HG03135 (cell line): ENCODE measurements at regions not wholly inside any gene's neighbourhood (a gene's known extent, or its start where the extent isn't known, plus 50 kb on each side); places are given as distances from the start of the nearest gene placed in this dataset.
"Not testable (repeated sequence)": the region's sequence is repeated elsewhere in the genome, so short reads cannot be mapped to it uniquely, and the experiment has no call there.

Source experiments
- ATAC-seq: cut with Tn5 transposase; IDR thresholded peaks from one replicate; pipeline ENCODE4 v1.9.1; 2021; ENCODE audit warnings: mild to moderate bottlenecking, moderate library complexity; ENCODE audit not compliant: unreplicated experiment

DNA sequence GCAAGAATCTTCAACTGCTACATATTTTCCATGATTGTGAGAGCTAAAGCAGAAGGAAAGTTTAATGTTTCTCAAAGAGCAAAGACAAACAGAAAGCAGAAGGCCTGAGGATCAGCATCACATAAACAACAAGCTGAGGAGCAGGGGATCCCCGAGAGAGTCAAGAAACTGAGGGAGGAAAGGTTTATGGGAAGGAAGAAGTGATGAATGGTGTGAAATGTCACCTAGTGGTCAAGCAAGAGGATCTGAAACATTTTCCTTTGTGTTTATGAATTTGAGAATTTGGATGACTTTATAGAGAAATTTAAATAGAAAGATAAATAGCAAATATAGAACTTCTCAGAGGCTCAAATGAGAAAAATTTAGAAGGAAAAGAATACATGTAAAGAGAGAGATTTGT is 481.9 kb downstream of the CHSY3 start:
- ATAC-seq = no peak

- ATAC-seq = no peak
Measured at GRCh38 chr5:130385656-130386055, 481.4 kb downstream of the CHSY3 start.

- ATAC-seq = no peak
Measured at GRCh38 chr5:130365956-130366355, 461.7 kb downstream of the CHSY3 start.

DNA sequence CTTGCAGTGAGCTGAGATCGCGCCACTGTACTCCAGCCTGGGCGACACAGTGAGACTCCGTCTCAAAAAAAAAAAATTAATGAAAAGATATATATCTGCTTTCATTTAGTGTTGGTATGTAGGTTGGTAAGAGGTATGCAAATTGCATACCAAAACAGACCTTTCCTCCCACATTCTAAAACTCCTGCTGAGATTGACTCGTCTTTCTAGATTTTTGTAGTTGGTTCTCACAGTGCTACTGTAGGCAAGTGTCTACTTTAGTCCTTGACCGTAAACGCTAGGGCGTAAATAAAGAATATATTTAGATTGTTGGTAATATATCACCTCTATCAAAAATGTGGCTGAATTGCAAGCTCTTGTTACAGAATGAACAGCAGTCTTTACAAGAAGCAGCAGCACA is 445.9 kb downstream of the CHSY3 start:
- no peak for ATAC-seq

GRCh38 chr5:130337179-130337888 is 433.1 kb downstream of the CHSY3 start:
- no peak for ATAC-seq

- no peak for ATAC-seq
Measured at GRCh38 chr5:130335117-130335516, 430.9 kb downstream of the CHSY3 start.

DNA sequence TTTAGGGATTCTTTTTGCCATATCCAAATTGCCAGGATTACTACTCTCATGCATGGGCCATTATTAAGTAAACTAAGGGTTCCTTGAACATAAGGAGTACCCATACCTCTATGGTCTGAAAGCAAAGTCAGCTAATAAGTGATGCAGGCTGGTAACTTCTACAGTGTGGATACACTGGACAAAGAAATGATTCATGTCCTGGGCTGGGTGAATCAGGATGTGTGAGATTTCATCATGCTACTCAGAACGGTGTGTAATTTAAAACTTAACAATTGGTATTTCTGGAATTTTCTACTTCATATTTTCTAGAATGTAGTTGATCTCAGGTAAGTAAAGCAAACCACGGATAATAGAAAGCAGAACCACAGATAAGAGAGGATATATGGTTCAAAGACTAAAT is 428.8 kb downstream of the CHSY3 start:
- no peak for ATAC-seq

- ATAC-seq = no peak
Measured at GRCh38 chr5:130331332-130331731, 427.1 kb downstream of the CHSY3 start.

DNA sequence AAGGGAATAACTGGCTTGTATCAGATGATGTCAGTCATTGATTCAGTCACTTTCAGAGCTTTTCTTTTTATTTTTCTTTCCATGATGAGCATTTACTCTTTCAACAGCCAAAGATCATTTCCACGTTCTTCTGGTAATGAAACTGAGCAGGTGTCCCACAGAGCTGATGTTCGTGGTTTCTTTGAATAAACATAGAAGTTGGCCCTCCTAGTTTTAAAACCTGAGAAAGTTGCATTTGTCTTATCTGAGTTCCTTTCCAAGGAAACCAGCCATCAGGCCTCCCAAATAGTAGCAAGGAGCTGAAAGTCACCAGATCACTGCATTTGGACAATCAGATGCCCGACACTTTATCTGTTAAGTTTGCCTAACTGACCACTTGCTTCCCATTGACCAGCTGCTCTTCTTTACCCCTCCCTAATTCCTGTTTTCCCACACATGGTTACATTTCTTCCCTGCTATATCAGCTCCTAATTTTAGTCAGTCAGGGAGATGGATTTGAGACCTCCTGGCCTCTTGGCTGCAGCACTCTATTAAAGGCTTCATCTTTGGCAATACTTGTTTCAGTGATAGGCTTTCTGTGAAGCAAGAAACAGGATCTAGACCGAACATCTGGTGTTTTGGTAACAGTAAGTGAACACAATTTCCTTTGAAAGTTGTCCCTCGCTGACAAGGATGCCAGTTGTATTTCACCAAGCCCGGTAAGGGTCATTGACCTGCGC is 420.8 kb downstream of the CHSY3 start:
- no peak for ATAC-seq

DNA sequence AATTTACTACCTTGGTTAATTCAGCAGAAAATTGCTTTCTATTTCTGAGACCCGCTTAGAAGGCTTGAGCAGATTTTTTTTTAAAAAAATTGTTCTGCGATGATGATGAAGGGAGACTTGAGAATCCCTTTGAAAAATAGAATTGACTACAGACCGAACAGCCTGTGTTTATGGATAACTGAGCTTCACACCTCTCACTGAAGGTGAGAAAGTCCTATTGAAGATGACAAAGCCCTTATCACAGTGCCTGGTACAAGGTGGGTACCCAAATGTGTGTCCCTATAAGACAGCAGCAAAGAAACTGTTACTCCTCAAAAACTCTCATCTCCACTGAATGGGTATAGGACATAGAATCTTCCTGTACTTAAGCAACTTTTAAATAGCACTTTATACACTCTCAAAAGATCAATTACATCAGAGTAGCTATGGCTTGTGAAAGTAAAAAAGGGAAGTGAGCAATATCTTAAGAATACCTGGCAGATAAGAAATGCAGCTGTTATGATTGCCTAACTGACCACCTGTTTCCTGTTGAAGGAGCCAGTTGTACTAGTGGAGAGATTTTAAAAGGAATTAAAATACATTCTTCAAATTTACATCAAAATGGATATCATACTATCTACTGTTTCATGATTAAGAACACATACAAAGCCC is 419.7 kb downstream of the CHSY3 start:
- ATAC-seq = peak; percentile 100

- ATAC-seq = no peak
Measured at GRCh38 chr5:130321931-130322330, 417.7 kb downstream of the CHSY3 start.

DNA sequence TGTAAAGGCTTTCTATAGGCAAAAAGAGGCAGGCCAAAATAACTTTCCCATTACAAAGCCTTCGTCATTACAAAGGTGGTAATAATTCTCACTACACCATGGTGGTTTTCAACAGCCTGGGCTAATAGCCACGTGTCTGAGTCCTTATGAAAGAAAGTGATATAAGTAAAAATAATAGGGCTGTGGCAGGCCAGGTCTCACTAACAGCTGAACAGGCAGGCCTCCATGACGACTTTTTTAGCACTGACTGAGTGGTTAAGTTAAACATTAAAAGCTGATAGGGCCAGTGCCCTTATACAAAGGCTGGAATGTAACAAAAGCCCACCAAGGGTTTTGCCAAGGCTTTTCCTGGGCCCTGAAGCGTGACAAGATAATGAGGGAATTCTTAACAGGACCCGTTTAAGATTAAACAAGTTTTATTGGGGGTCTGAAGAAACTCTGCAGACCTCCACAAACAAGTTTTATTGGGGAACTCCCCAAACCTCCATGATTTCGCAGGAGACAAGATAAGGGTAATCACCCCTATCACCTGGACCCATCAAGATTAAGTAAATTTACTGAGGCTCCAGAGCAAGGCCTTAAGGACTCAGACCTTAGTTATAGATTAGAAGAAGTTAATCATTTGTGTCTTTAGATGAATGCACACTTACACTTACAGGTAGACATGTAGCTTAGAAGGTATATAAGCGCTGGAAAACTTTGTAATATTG is 412.9 kb downstream of the CHSY3 start:
- ATAC-seq = peak; percentile 79

DNA sequence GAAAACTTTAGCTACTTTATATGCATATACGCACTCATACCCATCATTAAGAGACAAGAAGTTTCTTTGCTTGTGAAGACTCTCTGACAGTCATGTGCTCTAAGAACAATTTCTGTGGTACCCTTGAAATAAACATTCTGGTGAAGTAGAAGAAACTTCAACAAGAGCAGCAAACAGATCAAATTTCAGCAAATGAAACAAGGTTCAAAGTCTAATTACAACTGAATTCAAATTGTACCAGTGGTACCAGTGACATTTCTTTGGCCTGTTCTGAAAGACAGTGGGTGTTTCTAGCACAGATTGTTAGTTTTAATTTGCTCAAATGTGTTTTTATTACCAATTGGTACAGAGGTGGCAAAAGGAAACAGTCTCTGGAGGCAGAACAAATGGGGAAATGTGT is 391.0 kb downstream of the CHSY3 start:
- ATAC-seq = no peak

GRCh38 chr5:130294798-130295197 is 390.5 kb downstream of the CHSY3 start:
- not testable (repeated sequence) for ATAC-seq

DNA sequence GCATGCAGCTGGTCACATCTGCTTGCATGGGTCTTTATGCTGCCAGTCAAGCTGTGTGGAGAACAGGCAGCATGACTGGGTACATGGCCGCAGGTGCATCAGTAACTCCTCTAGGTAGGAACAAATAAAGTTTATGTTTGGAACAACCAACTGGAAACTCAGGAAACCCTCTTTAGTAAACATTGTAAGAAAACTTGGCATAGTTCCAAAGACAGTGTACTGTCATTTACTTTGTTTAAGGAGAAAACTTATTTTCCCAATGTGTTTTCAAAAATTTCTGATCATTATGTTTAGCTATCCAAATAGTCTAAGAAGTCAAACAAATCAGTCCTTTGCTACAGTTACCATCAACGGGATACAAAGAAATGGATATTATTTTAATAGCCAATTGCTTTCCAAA is 386.0 kb downstream of the CHSY3 start:
- no peak for ATAC-seq

- no peak for ATAC-seq
Measured at GRCh38 chr5:130289132-130290088, 385.1 kb downstream of the CHSY3 start.

DNA sequence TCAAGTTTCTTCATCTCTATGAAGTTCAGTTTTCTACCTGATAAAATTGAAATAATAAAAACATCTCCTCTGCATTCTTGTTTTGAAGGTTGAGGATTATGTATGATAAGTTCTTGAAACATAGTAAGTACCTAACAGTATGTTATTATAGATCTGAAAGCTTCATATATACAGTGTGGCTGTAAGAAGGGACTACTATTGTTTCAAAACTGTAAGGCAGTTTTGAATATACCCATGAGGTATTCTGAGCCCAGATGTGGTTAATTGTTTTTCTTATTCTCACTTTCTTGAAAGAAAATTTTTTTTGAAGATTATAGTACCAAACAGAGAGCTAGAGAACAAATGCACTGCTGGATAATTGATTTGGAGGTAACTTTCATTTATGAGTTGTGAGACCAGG is 383.2 kb downstream of the CHSY3 start:
- ATAC-seq = no peak

DNA sequence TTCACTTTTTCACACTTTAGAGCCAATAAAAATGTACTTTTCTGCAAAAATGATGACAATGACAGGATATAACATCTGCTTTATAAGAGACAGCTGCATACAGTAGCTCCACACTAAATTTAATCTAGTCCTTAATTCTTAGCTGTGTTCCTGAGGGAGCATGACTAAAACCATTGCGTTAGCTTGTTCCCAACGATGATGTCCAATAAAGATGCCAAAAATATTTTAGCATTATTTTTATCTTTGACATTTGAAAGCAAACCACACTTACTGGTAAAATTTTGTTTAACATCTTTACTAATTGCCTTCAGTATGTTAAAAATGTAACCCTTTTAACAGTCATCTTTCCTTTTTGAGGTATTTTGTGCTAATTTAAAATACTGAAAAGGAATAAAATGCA is 382.7 kb downstream of the CHSY3 start:
- no peak for ATAC-seq

DNA sequence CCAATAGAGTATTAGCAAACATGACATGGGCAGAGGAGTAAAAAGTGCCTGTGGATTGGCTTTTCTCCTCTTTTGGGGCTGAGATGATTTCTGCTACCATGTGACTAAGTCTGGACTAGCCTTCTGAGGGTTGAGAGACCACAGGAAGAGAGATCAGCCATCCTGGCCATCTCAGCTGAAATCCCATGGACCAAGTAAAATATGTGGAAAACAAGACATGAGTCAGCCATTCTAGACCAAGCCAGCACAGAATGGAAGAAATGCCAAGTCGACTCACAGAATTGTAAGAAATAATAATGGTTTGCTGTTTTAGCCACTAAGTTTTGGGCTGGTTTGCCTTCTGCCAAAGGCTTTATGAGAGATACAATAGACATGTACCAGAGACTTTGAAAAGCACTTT is 377.8 kb downstream of the CHSY3 start:
- ATAC-seq = no peak

GRCh38 chr5:130280528-130281217 is 376.4 kb downstream of the CHSY3 start:
- no peak for ATAC-seq
